ENCODE measurements at regions not wholly inside any gene's neighbourhood (a gene's known extent, or its start where the extent isn't known, plus 50 kb on each side); places are given as distances from the start of the nearest gene placed in this dataset.

GRCh38 chr19:34057155-34057554 lies 115.1 kb upstream of the LSM14A start:
- Histone ChIP-seq H3K9ac (ENCODE audit: low read depth, low read length, poor library complexity, severe bottlenecking) (no peak overlapping the region), H3K9me3 (ENCODE audit: insufficient read depth, low read depth, low read length) (no peaks in the 10 kb centered on the region), H3K9me2 (replicated peaks; ENCODE audit: low read depth, low read length) (no peaks in the 10 kb centered on the region), H3K4me1 (ENCODE audit: insufficient read depth, low read length, poor library complexity, severe bottlenecking) (no peaks in the 10 kb centered on the region), H3K4me3 (ENCODE audit: low read length, poor library complexity, severe bottlenecking) (no peak overlapping the region), H3K79me2 (ENCODE audit: insufficient read depth, low read length) (no peaks in the 10 kb centered on the region), H3K4me2 (ENCODE audit: low read depth, low read length, poor library complexity, severe bottlenecking) (no peak overlapping the region), H3F3A (ENCODE audit: low read depth) (no peaks in the 10 kb centered on the region), H4K20me1 (ENCODE audit: insufficient read depth, low read length, poor library complexity, severe bottlenecking) (no peaks in the 10 kb centered on the region), H3K27me3 (ENCODE audit: insufficient read depth, low read length, poor library complexity, severe bottlenecking) (no peaks in the 10 kb centered on the region), H2AFZ (ENCODE audit: low read length) (no peak overlapping the region), H3K36me3 (ENCODE audit: insufficient read depth, low read length) (no peaks in the 10 kb centered on the region)
- TF ChIP-seq EZH2phosphoT487 (IDR thresholded peaks at IDR 0.05; ENCODE audit: borderline replicate concordance) (no peak), CTCF (conservative IDR thresholded peaks at IDR 0.05; ENCODE audit: low read length) (no peak)

DNA sequence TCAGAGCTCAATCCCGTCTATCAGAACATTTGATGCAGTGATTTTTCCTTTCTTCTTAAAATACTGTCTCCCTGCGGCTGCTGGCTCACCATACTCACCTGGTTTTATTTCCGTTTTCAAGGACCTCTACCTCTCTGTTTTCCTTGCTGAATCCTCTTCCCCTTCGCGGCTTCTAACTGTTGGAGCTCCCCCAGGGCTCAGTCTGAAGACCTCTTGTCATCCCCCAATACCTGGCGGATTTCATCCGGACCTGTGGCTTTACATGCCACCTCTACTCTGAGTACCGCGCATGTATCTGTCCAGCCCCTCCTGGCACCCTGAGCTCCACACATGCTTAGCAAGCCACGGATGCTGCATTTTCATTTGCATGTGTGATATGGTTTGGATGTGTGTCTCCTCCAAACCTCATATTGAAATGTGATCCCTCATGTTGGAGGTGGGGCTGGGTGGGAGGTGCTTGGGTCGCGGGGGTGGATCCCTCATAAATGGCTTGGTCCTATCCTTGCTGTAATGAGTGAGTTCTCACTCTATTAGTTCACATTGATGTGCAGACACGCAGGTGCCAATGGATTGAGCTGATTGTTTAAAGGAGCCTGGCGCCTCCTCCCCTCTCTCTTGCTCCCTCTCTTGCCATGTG lies 106.2 kb upstream of the LSM14A start:
- H3K9me3 ChIP-seq (ENCODE audit: insufficient read depth, low read depth, low read length) = no peaks in the 10 kb centered on the region
- H3K79me2 ChIP-seq (ENCODE audit: insufficient read depth, low read length) = no peaks in the 10 kb centered on the region
- H3F3A ChIP-seq (ENCODE audit: low read depth) = no peaks in the 10 kb centered on the region
- no peaks in the 10 kb centered on the region for H3K4me1 ChIP-seq (ENCODE audit: insufficient read depth, low read length, poor library complexity, severe bottlenecking)
- no peaks in the 10 kb centered on the region for H3K9me2 ChIP-seq (replicated peaks; ENCODE audit: low read depth, low read length)
- H3K36me3 ChIP-seq (ENCODE audit: insufficient read depth, low read length) = no peaks in the 10 kb centered on the region
- H3K4me3 ChIP-seq (ENCODE audit: low read length, poor library complexity, severe bottlenecking) = no peak overlapping the region
- H2AFZ ChIP-seq (ENCODE audit: low read length) = no peak overlapping the region
- H4K20me1 ChIP-seq (ENCODE audit: insufficient read depth, low read length, poor library complexity, severe bottlenecking) = no peaks in the 10 kb centered on the region
- H3K27me3 ChIP-seq (ENCODE audit: insufficient read depth, low read length, poor library complexity, severe bottlenecking) = no peaks in the 10 kb centered on the region
- no peak overlapping the region for H3K4me2 ChIP-seq (ENCODE audit: low read depth, low read length, poor library complexity, severe bottlenecking)
- H3K9ac ChIP-seq (ENCODE audit: low read depth, low read length, poor library complexity, severe bottlenecking) = no peak overlapping the region
- TF ChIP-seq CTCF (conservative IDR thresholded peaks at IDR 0.05; ENCODE audit: low read length) = no peak
- no peak for TF ChIP-seq EZH2phosphoT487 (IDR thresholded peaks at IDR 0.05; ENCODE audit: borderline replicate concordance)

DNA sequence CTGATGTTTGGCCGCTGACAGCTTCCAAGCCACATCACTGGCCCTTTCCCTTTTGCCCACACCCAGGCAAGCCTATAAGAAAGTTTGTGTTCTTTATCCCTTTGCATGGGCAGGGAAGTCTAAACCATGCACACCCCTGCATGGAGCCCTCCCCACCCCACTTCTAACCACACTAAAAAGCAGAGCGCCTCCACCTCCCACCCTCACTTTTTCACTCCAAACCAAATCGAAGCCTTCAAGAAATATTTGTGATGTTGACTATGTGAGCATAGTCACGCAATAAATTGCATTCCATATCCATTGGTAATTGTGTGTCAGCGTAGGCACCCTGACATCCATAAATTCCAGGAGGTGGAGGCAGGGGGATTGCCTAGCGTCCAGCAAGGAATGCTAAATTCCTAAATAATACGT lies 104.4 kb upstream of the LSM14A start:
- Histone ChIP-seq H3K9me2 (replicated peaks; ENCODE audit: low read depth, low read length) (no peaks in the 10 kb centered on the region), H4K20me1 (ENCODE audit: insufficient read depth, low read length, poor library complexity, severe bottlenecking) (no peaks in the 10 kb centered on the region), H3K27me3 (ENCODE audit: insufficient read depth, low read length, poor library complexity, severe bottlenecking) (no peaks in the 10 kb centered on the region), H3F3A (ENCODE audit: low read depth) (no peaks in the 10 kb centered on the region), H3K4me1 (ENCODE audit: insufficient read depth, low read length, poor library complexity, severe bottlenecking) (no peaks in the 10 kb centered on the region), H3K4me3 (ENCODE audit: low read length, poor library complexity, severe bottlenecking) (no peak overlapping the region), H3K9ac (ENCODE audit: low read depth, low read length, poor library complexity, severe bottlenecking) (no peak overlapping the region), H2AFZ (ENCODE audit: low read length) (no peak overlapping the region), H3K79me2 (ENCODE audit: insufficient read depth, low read length) (no peaks in the 10 kb centered on the region), H3K9me3 (ENCODE audit: insufficient read depth, low read depth, low read length) (no peaks in the 10 kb centered on the region), H3K4me2 (ENCODE audit: low read depth, low read length, poor library complexity, severe bottlenecking) (no peak overlapping the region), H3K36me3 (ENCODE audit: insufficient read depth, low read length) (no peaks in the 10 kb centered on the region)
- TF ChIP-seq EZH2phosphoT487 (IDR thresholded peaks at IDR 0.05; ENCODE audit: borderline replicate concordance) (no peak), CTCF (conservative IDR thresholded peaks at IDR 0.05; ENCODE audit: low read length) (no peak)
